IPS DF 6.9 (cell line): ENCODE measurements at regions not wholly inside any gene's neighbourhood (a gene's known extent, or its start where the extent isn't known, plus 50 kb on each side); places are given as distances from the start of the nearest gene placed in this dataset.

Experiments used
- DNase-seq: peaks from one replicate; pipeline ENCODE4 v3.0.0-alpha.2; 2013; ENCODE audit warnings: low read depth, low spot score
- H3K27ac ChIP-seq: one replicate; pipeline ENCODE4 v1.5.1; 2013; ENCODE audit warnings: low read length, control low read depth
- H3K27me3 ChIP-seq: 2 replicates; pipeline ENCODE4 v1.6.1; 2013; ENCODE audit warnings: mild to moderate bottlenecking, low read length; ENCODE audit not compliant: control insufficient read depth, insufficient read depth
- H3K36me3 ChIP-seq: 2 replicates; pipeline ENCODE4 v1.6.1; 2013; ENCODE audit warnings: low read length; ENCODE audit not compliant: control insufficient read depth, insufficient read depth
- H3K4me1 ChIP-seq: 2 replicates; pipeline ENCODE4 v1.6.1; 2013; ENCODE audit warnings: low read length; ENCODE audit not compliant: control insufficient read depth, insufficient read depth
- H3K4me3 ChIP-seq: 2 replicates; pipeline ENCODE4 v1.5.1; 2013; ENCODE audit warnings: mild to moderate bottlenecking, low read length
- H3K9me3 ChIP-seq: 2 replicates; pipeline ENCODE4 v1.6.1; 2013; ENCODE audit warnings: low read length, inconsistent platforms; ENCODE audit not compliant: control insufficient read depth, insufficient read depth
- WGBS: extraction: QIAGEN DNeasy Blood & Tissue Kit; methylation state at CpG from one replicate; pipeline ENCODE4 v1.1.7; 2013; ENCODE audit warnings: mixed read lengths, missing lambda C conversion rate; ENCODE audit not compliant: insufficient read length, insufficient coverage; 5-methylcytosine and 5-hydroxymethylcytosine counted together

- H3K36me3 ChIP-seq, result no peaks in the 10 kb centered on the region
- H3K27me3 ChIP-seq, result no peaks in the 10 kb centered on the region
- no peaks in the 10 kb centered on the region for H3K9me3 ChIP-seq
- no peak for DNase-seq
- no CpG with 5 or more reads among the region's 4 CpGs for WGBS
- H3K27ac ChIP-seq, result no peak overlapping the region
- H3K4me1 ChIP-seq, result no peaks in the 10 kb centered on the region
- H3K4me3 ChIP-seq, result no peak overlapping the region
These were observed 467.6 kb downstream of the PRKD1 start for GRCh38 chr14:29459969-29460560.

- H3K27me3 ChIP-seq, result no peaks in the 10 kb centered on the region
- H3K9me3 ChIP-seq, result no peaks in the 10 kb centered on the region
- no peak overlapping the region for H3K27ac ChIP-seq
- no CpG with 5 or more reads among the region's 6 CpGs for WGBS
- no peak overlapping the region for H3K4me3 ChIP-seq
- no peak for DNase-seq
- no peaks in the 10 kb centered on the region for H3K36me3 ChIP-seq
- H3K4me1 ChIP-seq, result no peaks in the 10 kb centered on the region
These were observed 466.5 kb downstream of the PRKD1 start for GRCh38 chr14:29461101-29461500.

GRCh38 chr14:29461506-29461905 is 466.1 kb downstream of the PRKD1 start:
- no peaks in the 10 kb centered on the region for H3K36me3 ChIP-seq
- no peaks in the 10 kb centered on the region for H3K4me1 ChIP-seq
- no CpG with 5 or more reads among the region's 1 CpG for WGBS

GRCh38 chr14:29462321-29462720 is 465.3 kb downstream of the PRKD1 start:
- Histone ChIP-seq H3K36me3 (no peaks in the 10 kb centered on the region), H3K27ac (no peak overlapping the region), H3K27me3 (no peaks in the 10 kb centered on the region), H3K4me1 (no peaks in the 10 kb centered on the region), H3K9me3 (no peaks in the 10 kb centered on the region), H3K4me3 (no peak overlapping the region)
- no CpG with 5 or more reads among the region's 1 CpG for WGBS
- DNase-seq, result no peak

More at GRCh38 chr14:29461506-29461905, 466.1 kb downstream of the PRKD1 start:
- DNase-seq, result no peak
- Histone ChIP-seq H3K27ac (no peak overlapping the region), H3K4me3 (no peak overlapping the region), H3K27me3 (no peaks in the 10 kb centered on the region), H3K9me3 (no peaks in the 10 kb centered on the region)

- Histone ChIP-seq H3K27me3 (no peaks in the 10 kb centered on the region), H3K9me3 (no peaks in the 10 kb centered on the region), H3K36me3 (no peaks in the 10 kb centered on the region), H3K27ac (no peak overlapping the region), H3K4me1 (no peaks in the 10 kb centered on the region), H3K4me3 (no peak overlapping the region)
- no CpG with 5 or more reads among the region's 2 CpGs for WGBS
- DNase-seq, result no peak
These were observed 464.9 kb downstream of the PRKD1 start for GRCh38 chr14:29462772-29463171.

GRCh38 chr14:29463727-29464395 is 463.8 kb downstream of the PRKD1 start:
- H3K27ac ChIP-seq, result no peak overlapping the region
- no peak for DNase-seq
- no CpG with 5 or more reads among the region's 6 CpGs for WGBS

GRCh38 chr14:29465095-29465494 is 462.6 kb downstream of the PRKD1 start:
- WGBS, result no CpG with 5 or more reads among the region's 2 CpGs
- Histone ChIP-seq H3K4me3 (no peak overlapping the region), H3K4me1 (no peaks in the 10 kb centered on the region), H3K27ac (no peak overlapping the region), H3K27me3 (no peaks in the 10 kb centered on the region), H3K36me3 (no peaks in the 10 kb centered on the region), H3K9me3 (no peaks in the 10 kb centered on the region)
- no peak for DNase-seq

More at GRCh38 chr14:29463727-29464395, 463.8 kb downstream of the PRKD1 start:
- Histone ChIP-seq H3K4me1 (no peaks in the 10 kb centered on the region), H3K4me3 (no peak overlapping the region), H3K9me3 (no peaks in the 10 kb centered on the region), H3K27me3 (no peaks in the 10 kb centered on the region), H3K36me3 (no peaks in the 10 kb centered on the region)

GRCh38 chr14:29475641-29476040 is 452.0 kb downstream of the PRKD1 start:
- H3K36me3 ChIP-seq, result no peaks in the 10 kb centered on the region
- H3K27ac ChIP-seq, result no peak overlapping the region
- no peak for DNase-seq
- H3K27me3 ChIP-seq, result no peaks in the 10 kb centered on the region
- H3K4me3 ChIP-seq, result no peak overlapping the region
- H3K4me1 ChIP-seq, result no peaks in the 10 kb centered on the region
- H3K9me3 ChIP-seq, result no peaks in the 10 kb centered on the region

GRCh38 chr14:29486132-29486531 is 441.5 kb downstream of the PRKD1 start:
- H3K4me1 ChIP-seq, result no peaks in the 10 kb centered on the region
- no CpG with 5 or more reads among the region's 4 CpGs for WGBS
- H3K9me3 ChIP-seq, result no peaks in the 10 kb centered on the region
- H3K27me3 ChIP-seq, result no peaks in the 10 kb centered on the region
- DNase-seq, result no peak
- no peak overlapping the region for H3K27ac ChIP-seq
- H3K36me3 ChIP-seq, result no peaks in the 10 kb centered on the region
- H3K4me3 ChIP-seq, result no peak overlapping the region

GRCh38 chr14:29489911-29490425 is 437.7 kb downstream of the PRKD1 start:
- Histone ChIP-seq H3K27me3 (no peaks in the 10 kb centered on the region), H3K4me1 (no peaks in the 10 kb centered on the region), H3K4me3 (no peak overlapping the region), H3K9me3 (no peaks in the 10 kb centered on the region), H3K36me3 (no peaks in the 10 kb centered on the region), H3K27ac (no peak overlapping the region)
- WGBS, result no CpG with 5 or more reads among the region's 4 CpGs
- DNase-seq, result no peak

- Histone ChIP-seq H3K36me3 (no peaks in the 10 kb centered on the region), H3K27ac (no peak overlapping the region), H3K4me1 (no peaks in the 10 kb centered on the region), H3K4me3 (no peak overlapping the region), H3K9me3 (no peaks in the 10 kb centered on the region), H3K27me3 (no peaks in the 10 kb centered on the region)
- no peak for DNase-seq
- no CpG with 5 or more reads among the region's 4 CpGs for WGBS
These were observed 433.8 kb downstream of the PRKD1 start for GRCh38 chr14:29493849-29494248.
